SIG-M5 treated with dmso at 0.1 percent for 504 hours (cell line): ENCODE measurements at regions not wholly inside any gene's neighbourhood (a gene's known extent, or its start where the extent isn't known, plus 50 kb on each side); places are given as distances from the start of the nearest gene placed in this dataset.

Experiments used
- DNase-seq: peaks from one replicate; lab custom pipeline; 2025; ENCODE audit not compliant: unreplicated experiment; lab: John Stamatoyannopoulos, UW

DNA sequence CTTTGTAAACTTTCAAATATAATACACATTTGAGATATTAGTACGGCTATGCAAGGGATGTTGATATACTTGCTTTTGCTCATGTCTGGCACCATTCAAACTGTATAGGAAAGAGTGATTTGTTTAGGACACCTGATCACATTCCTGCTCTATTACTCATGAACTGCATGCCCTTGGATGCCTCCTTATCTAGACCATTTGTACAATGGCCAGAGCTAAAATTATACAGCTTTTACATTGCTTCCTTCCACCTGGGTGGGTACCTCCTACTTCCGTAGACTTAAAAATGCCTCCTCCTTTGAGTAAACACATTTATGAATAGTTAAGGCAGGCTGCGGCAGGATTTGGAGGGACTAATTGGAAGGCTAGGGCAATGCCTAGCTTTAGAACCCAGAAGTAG, 85.4 kb upstream of the PBX1 start:
- DNase-seq, result no peak

- DNase-seq, result no peak
Observed at GRCh38 chr1:164475834-164476233, 83.2 kb upstream of the PBX1 start.

DNA sequence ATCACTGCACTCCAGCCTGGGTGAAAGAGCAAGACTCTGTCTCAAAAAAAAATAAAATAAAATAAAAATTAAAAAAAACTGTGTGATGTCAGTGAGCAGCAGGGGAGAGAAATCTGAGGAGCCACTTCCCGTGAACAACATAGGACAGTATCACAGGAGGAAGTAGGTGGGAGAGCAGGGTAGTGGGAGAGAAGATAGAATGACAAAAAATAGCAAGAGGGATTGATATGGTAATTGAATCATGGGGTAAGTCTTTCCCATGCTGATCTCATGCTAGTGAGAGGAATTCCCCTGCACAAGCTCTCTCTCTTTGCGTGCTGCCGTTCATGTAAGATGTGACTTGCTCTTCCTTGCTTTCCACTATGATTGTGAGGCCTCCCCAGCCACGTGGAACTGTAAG, 81.6 kb upstream of the PBX1 start:
- DNase-seq, result no peak

- no peak for DNase-seq
Observed at GRCh38 chr1:164479242-164479641, 79.7 kb upstream of the PBX1 start.

GRCh38 chr1:164480285-164480907, 78.6 kb upstream of the PBX1 start:
- DNase-seq, result no peak

DNA sequence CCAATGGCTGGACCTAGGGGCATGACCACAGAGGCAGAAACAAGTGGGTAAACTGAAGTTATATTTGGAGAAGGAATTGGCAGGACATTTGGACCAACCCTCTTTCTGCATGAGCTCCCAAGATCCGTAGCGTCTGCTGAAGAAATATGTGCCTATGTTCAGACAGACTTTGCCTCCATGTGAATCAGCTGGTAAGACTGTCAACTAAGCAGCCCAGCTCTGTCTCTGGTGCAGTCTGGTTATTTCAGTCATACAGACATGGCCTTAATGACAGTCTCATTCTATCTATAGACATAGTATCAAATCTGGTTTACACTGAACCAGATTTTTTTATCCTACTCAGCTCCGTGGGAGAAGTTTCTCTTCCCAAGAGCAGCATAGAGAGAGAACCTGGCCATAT, 63.1 kb upstream of the PBX1 start:
- DNase-seq, result no peak

- DNase-seq, result no peak
Observed at GRCh38 chr1:164498792-164499191, 60.2 kb upstream of the PBX1 start.

GRCh38 chr1:164504749-164505148, 54.2 kb upstream of the PBX1 start:
- no peak for DNase-seq
